IMR-90 (cell line): ENCODE measurements at regions not wholly inside any gene's neighbourhood (a gene's known extent, or its start where the extent isn't known, plus 50 kb on each side); places are given as distances from the start of the nearest gene placed in this dataset.
A peak's percentile ranks its signal among the peaks of the same experiment; 100 is the strongest.

Source experiments
- ATAC-seq: fragments of 200-7000 bp; cut with Tn5 transposase; 2 replicates; pipeline ENCODE4 v1.9.1; 2020; ENCODE audit warnings: low read depth, mild to moderate bottlenecking, moderate library complexity
- BruUV-seq: library from RNA; stranded (reverse); fragments of 400-500 nt; replicated peaks from 2 replicates; lab custom pipeline; 2021; lab: Mats Ljungman, UMichigan
- CTCF ChIA-PET: fragments of 300-600 bp; formaldehyde crosslinking; extraction: SDS; loops from one replicate; lab custom pipeline; 2021; ENCODE audit warnings: antibody characterized with exemption; lab: Yijun Ruan, JAX
- POLR2A ChIA-PET: fragments of 300-600 bp; sonication (Branson Sonifier 250); formaldehyde crosslinking; loops from one replicate; lab custom pipeline; 2022; ENCODE audit warnings: antibody characterized with exemption; ENCODE audit not compliant: unreplicated experiment; lab: Charles Lee
- DNase-seq: peaks from one replicate; pipeline ENCODE4 v3.0.0; 2013
- H2AFZ ChIP-seq: replicated peaks from 2 replicates; pipeline ENCODE3; 2013; ENCODE audit warnings: low read length, mild to moderate bottlenecking; ENCODE audit not compliant: poor library complexity
- H2AK5ac ChIP-seq: 2 replicates; pipeline ENCODE4 v1.6.1; 2013; ENCODE audit warnings: low read depth, low read length, inconsistent platforms
- H2AK9ac ChIP-seq: replicated peaks from 2 replicates; pipeline ENCODE3; 2013; ENCODE audit warnings: mild to moderate bottlenecking, low read depth, low read length, moderate library complexity; ENCODE audit not compliant: poor library complexity
- H2BK120ac ChIP-seq: 2 replicates; pipeline ENCODE4 v1.6.1; 2013; ENCODE audit warnings: low read depth, low read length, inconsistent platforms
- H2BK15ac ChIP-seq: 3 replicates; pipeline ENCODE4 v1.6.1; 2013; ENCODE audit warnings: low read depth, low read length, inconsistent platforms
- H2BK20ac ChIP-seq: 2 replicates; pipeline ENCODE4 v1.6.1; 2013; ENCODE audit warnings: low read depth, mild to moderate bottlenecking, inconsistent platforms, low read length, moderate library complexity
- H2BK5ac ChIP-seq: 2 replicates; pipeline ENCODE4 v1.6.1; 2013; ENCODE audit warnings: mild to moderate bottlenecking, low read depth, low read length, inconsistent platforms; ENCODE audit not compliant: poor library complexity, severe bottlenecking
- H3K14ac ChIP-seq: replicated peaks from 2 replicates; pipeline ENCODE4 v1.6.1; 2013; ENCODE audit warnings: low read depth, low read length, inconsistent platforms
- H3K18ac ChIP-seq: 2 replicates; pipeline ENCODE4 v1.6.1; 2013; ENCODE audit warnings: low read depth, low read length, control low read depth
- H3K23ac ChIP-seq: 2 replicates; pipeline ENCODE4 v1.6.1; 2013; ENCODE audit warnings: low read depth, low read length, inconsistent platforms
- H3K27ac ChIP-seq: 2 replicates; pipeline ENCODE4 v1.5.1; 2013; ENCODE audit warnings: mild to moderate bottlenecking, control low read depth, low read length; ENCODE audit not compliant: insufficient read depth
- H3K27me3 ChIP-seq: 2 replicates; pipeline ENCODE4 v1.6.1; 2013; ENCODE audit warnings: low read length; ENCODE audit not compliant: control insufficient read depth, insufficient read depth
- H3K36me3 ChIP-seq: 2 replicates; pipeline ENCODE4 v1.6.1; 2013; ENCODE audit warnings: low read length, mixed read lengths; ENCODE audit not compliant: control insufficient read depth, insufficient read depth
- H3K4ac ChIP-seq: 2 replicates; pipeline ENCODE4 v1.6.1; 2013; ENCODE audit warnings: low read depth, low read length, inconsistent platforms
- H3K4me1 ChIP-seq: 2 replicates; pipeline ENCODE4 v1.6.1; 2013; ENCODE audit warnings: low read length, mixed read lengths; ENCODE audit not compliant: control insufficient read depth, insufficient read depth
- H3K4me2 ChIP-seq: 2 replicates; pipeline ENCODE4 v1.6.1; 2013; ENCODE audit warnings: low read depth, mild to moderate bottlenecking, control low read depth, low read length, moderate library complexity
- H3K4me3 ChIP-seq: 2 replicates; pipeline ENCODE4 v1.5.1; 2013; ENCODE audit warnings: low read depth, mild to moderate bottlenecking, control low read depth, low read length, moderate library complexity; ENCODE audit not compliant: insufficient read depth
- H3K56ac ChIP-seq: 2 replicates; pipeline ENCODE4 v1.6.1; 2013; ENCODE audit warnings: low read length, inconsistent platforms; ENCODE audit not compliant: insufficient read depth; ENCODE audit errors: extremely low read depth
- H3K79me1 ChIP-seq, 2 experiments: 2 replicates each; pipeline ENCODE4 v1.6.1; 2013; ENCODE audit warnings: low read length in 2 of 2, inconsistent platforms in 1 of 2, low read depth in 1 of 2
- H3K9ac ChIP-seq: 2 replicates; pipeline ENCODE4 v1.6.1; 2013; ENCODE audit warnings: low read depth, low read length, control low read depth
- H3K9me1 ChIP-seq: 2 replicates; pipeline ENCODE4 v1.6.1; 2013; ENCODE audit warnings: low read length, inconsistent platforms; ENCODE audit not compliant: insufficient read depth
- H3K9me3 ChIP-seq: 2 replicates; pipeline ENCODE4 v1.6.1; 2013; ENCODE audit warnings: low read length; ENCODE audit not compliant: control insufficient read depth, insufficient read depth
- H4K20me1 ChIP-seq: 2 replicates; pipeline ENCODE4 v1.6.1; 2013; ENCODE audit warnings: low read length, inconsistent platforms; ENCODE audit not compliant: insufficient read depth
- H4K5ac ChIP-seq: 2 replicates; pipeline ENCODE4 v1.6.1; 2013; ENCODE audit warnings: mild to moderate bottlenecking, low read depth, low read length, control low read depth
- H4K8ac ChIP-seq, 2 experiments: 2 replicates each; pipeline ENCODE4 v1.6.1; 2013; ENCODE audit warnings: low read depth in 2 of 2, low read length in 2 of 2, control low read depth in 1 of 2, inconsistent platforms in 1 of 2
- H4K91ac ChIP-seq: 2 replicates; pipeline ENCODE4 v1.6.1; 2013; ENCODE audit warnings: low read depth, low read length, inconsistent platforms; ENCODE audit not compliant: insufficient read depth
- SMC3 ChIP-seq: fragments of 150-350 bp; IDR thresholded peaks from 2 replicates; pipeline ENCODE4 v1.6.1; 2016; ENCODE audit warnings: low read depth, mild to moderate bottlenecking, antibody characterized with exemption, low read length, moderate library complexity
- WGBS, 2 experiments: methylation state at CpG; one replicate each; pipeline versions ENCODE4 v1.1.5 to v1.1.7; 2013; ENCODE audit warnings: missing lambda C conversion rate in 2 of 2; ENCODE audit not compliant: insufficient read length in 1 of 2; ENCODE audit errors: extremely low coverage in 2 of 2; 5-methylcytosine and 5-hydroxymethylcytosine counted together
- dilution Hi-C: fragments of 300-500 bp; cut with HindIII; formaldehyde crosslinking; loops from one replicate; pipeline ENCODE4 v1.14.3; 2018; ENCODE audit warnings: low sequenced_read_pairs; ENCODE audit not compliant: unreplicated experiment
- in situ Hi-C: fragments of 300-500 bp; cut with MboI; formaldehyde crosslinking; loops from 3 replicates; pipeline ENCODE4 v1.14.3; 2019; ENCODE audit warnings: low sequenced_read_pairs, inconsistent platforms, mixed read lengths
- intact Hi-C: fragments of 100-400 bp; cut with micrococcal nuclease; formaldehyde crosslinking; loops from 2 replicates; pipeline ENCODE4 v1.10.0; 2022

DNA sequence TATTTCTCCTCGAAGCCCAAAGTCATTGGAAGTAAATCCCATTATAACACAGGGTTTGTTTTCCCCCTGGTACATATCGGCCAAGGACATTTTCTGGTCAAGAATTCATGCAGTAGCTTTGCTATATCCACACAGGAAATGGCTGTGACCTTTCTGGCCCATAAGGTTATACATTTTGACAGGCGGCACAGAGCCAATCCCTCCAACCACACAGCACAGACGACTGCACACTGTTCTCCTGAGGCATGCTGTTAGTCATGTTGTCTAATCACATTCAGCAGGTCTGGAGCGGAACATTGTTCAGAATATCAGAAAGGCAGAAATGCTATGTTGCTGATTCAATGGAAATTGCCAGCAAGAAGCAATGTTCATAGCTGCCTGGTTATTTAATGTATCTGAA, 742.3 kb upstream of the SLC8A1 start:
- no peaks in the 10 kb centered on the region for H3K4me1 ChIP-seq
- H3K27me3 ChIP-seq: no peaks in the 10 kb centered on the region
- H3K56ac ChIP-seq: no peak overlapping the region
- no peak overlapping the region for H3K18ac ChIP-seq
- no peak overlapping the region for H4K5ac ChIP-seq
- no TSS peak for BruUV-seq
- intact Hi-C loops: no loop called here
- no peaks in the 10 kb centered on the region for H3K9me3 ChIP-seq
- H3K23ac ChIP-seq: no peak overlapping the region
- no peak overlapping the region for H2BK120ac ChIP-seq
- no peak overlapping the region for H3K4ac ChIP-seq
- H3K36me3 ChIP-seq: no peaks in the 10 kb centered on the region
- no peak for TF ChIP-seq SMC3
- ChIA-PET CTCF (no interaction called here), POLR2A (no interaction called here)
- in situ Hi-C loops: no loop called here
- H3K79me1 ChIP-seq: no peaks in the 10 kb centered on the region
- H4K20me1 ChIP-seq: no peaks in the 10 kb centered on the region
- H3K4me3 ChIP-seq: no peak overlapping the region
- H3K14ac ChIP-seq: no peak overlapping the region
- dilution Hi-C loops: no loop called here
- DNase-seq (peak; percentile 1), ATAC-seq (no peak)
- H4K91ac ChIP-seq: no peak overlapping the region
- 20% methylated on average over 2 of the region's 5 CpGs; no CpG with 5 or more reads in 1 of the 2 experiments for WGBS, 2 experiments
- no peaks in the 10 kb centered on the region for H3K9me1 ChIP-seq
- H2AFZ ChIP-seq: no peak overlapping the region
- H3K4me2 ChIP-seq: no peak overlapping the region
- no peak overlapping the region for H4K8ac ChIP-seq
- H3K9ac ChIP-seq: no peak overlapping the region
- no peak overlapping the region for H2BK5ac ChIP-seq
- H2BK20ac ChIP-seq: no peak overlapping the region
- H2AK5ac ChIP-seq: no peak overlapping the region
- no peak overlapping the region for H3K27ac ChIP-seq
- H2BK15ac ChIP-seq: no peak overlapping the region
- H2AK9ac ChIP-seq: no peak overlapping the region
